ENCODE measurements at regions not wholly inside any gene's neighbourhood (a gene's known extent, or its start where the extent isn't known, plus 50 kb on each side); places are given as distances from the start of the nearest gene placed in this dataset.

- Histone ChIP-seq H3K9ac (replicated peaks; ENCODE audit: extremely low read depth, insufficient read depth, low read length) (no peak overlapping the region), H3K4me1 (ENCODE audit: control insufficient read depth, extremely low read depth, insufficient read depth, low read length) (no peaks in the 10 kb centered on the region), H3K9me3 (replicated peaks; ENCODE audit: control insufficient read depth, insufficient read depth, low read length) (no peaks in the 10 kb centered on the region), H3K27me3 (ENCODE audit: control insufficient read depth in 2 of 2, insufficient read depth in 2 of 2, low read length in 2 of 2) (no peaks in the 10 kb centered on the region), H4K20me1 (replicated peaks; ENCODE audit: control insufficient read depth, extremely low read depth, insufficient read depth, low read length) (no peaks in the 10 kb centered on the region), H3K4me3 (replicated peaks in 1 of 3; ENCODE audit: insufficient read depth in 1 of 3, low read depth in 1 of 3, low read length in 3 of 3) (no peak overlapping the region), H3K4me2 (ENCODE audit: insufficient read depth, low read length) (no peak overlapping the region), H3K9me1 (replicated peaks; ENCODE audit: control insufficient read depth, extremely low read depth, insufficient read depth, low read length) (no peaks in the 10 kb centered on the region), H3K36me3 (ENCODE audit: control insufficient read depth in 2 of 2, extremely low read depth in 1 of 2, insufficient read depth in 2 of 2, low read length in 2 of 2) (no peaks in the 10 kb centered on the region), H3K27ac (ENCODE audit: insufficient read depth, low read depth, low read length) (no peak overlapping the region), H2AFZ (ENCODE audit: low read depth, low read length) (no peak overlapping the region), H3K79me2 (ENCODE audit: control insufficient read depth, insufficient read depth, low read length) (no peaks in the 10 kb centered on the region)
- intact Hi-C loops (cut with micrococcal nuclease) = no loop called here
- ChIA-PET CTCF (no interaction called here), POLR2A (no interaction called here)
- FAIRE-seq = no peak
- dilution Hi-C loops (cut with MboI; ENCODE audit: extremely low pct_ligation_motif_present, low sequenced_read_pairs) = no loop called here
- TF ChIP-seq CTCF (IDR thresholded peaks at IDR 0.05; ENCODE audit: extremely low read depth in 1 of 2, insufficient read depth in 1 of 2, low read depth in 1 of 2, low read length in 2 of 2) = no peak
- TF ChIP-seq MAX (IDR thresholded peaks at IDR 0.05; ENCODE audit: insufficient read depth, insufficient read length) = no peak
- no peak for TF ChIP-seq POLR2A (IDR thresholded peaks at IDR 0.05; ENCODE audit: low read depth, low read length)
- no peak for TF ChIP-seq POLR2AphosphoS5 (IDR thresholded peaks at IDR 0.05; ENCODE audit: insufficient read depth, low read depth, low read length)
- no peak for TF ChIP-seq EZH2 (IDR thresholded peaks at IDR 0.05; ENCODE audit: borderline replicate concordance, low read depth, low read length, severe bottlenecking)
- no peak for TF ChIP-seq GATA2 (IDR thresholded peaks at IDR 0.05; ENCODE audit: insufficient read depth, insufficient read length, low read depth, low read length)
- no peak for TF ChIP-seq JUN (IDR thresholded peaks at IDR 0.05; ENCODE audit: borderline replicate concordance, insufficient read depth, insufficient read length, low read depth)
- no peak for TF ChIP-seq FOS (IDR thresholded peaks at IDR 0.05; ENCODE audit: borderline replicate concordance, insufficient read depth, low read length)
- no peak for TF ChIP-seq MYC (IDR thresholded peaks at IDR 0.05; ENCODE audit: low read depth, low read length)
- no TSS peak for BruUV-seq (replicated peaks)
- DNase-seq (ENCODE audit: low read depth, low spot score) = no peak
Observed at GRCh38 chr18:47606526-47606925, 323.9 kb downstream of the SMAD2 start.
